ENCODE measurements at regions not wholly inside any gene's neighbourhood (a gene's known extent, or its start where the extent isn't known, plus 50 kb on each side); places are given as distances from the start of the nearest gene placed in this dataset.

- Histone ChIP-seq H3K9me3 (replicated peaks; ENCODE audit: control insufficient read depth, insufficient read depth, low read length) (no peaks in the 10 kb centered on the region), H3K79me2 (ENCODE audit: control insufficient read depth, insufficient read depth, low read length) (no peaks in the 10 kb centered on the region), H3K27ac (ENCODE audit: control insufficient read depth, insufficient read depth) (no peak overlapping the region), H3K4me3 (no peak overlapping the region), H3K27me3 (replicated peaks in 1 of 2; ENCODE audit: control insufficient read depth in 2 of 2, insufficient read depth in 2 of 2, low read length in 1 of 2) (no peaks in the 10 kb centered on the region), H4K20me1 (ENCODE audit: control insufficient read depth, insufficient read depth) (no peaks in the 10 kb centered on the region), H2AFZ (ENCODE audit: control insufficient read depth, low read depth, low read length) (no peak overlapping the region), H3K36me3 (ENCODE audit: control insufficient read depth in 2 of 2, insufficient read depth in 2 of 2, low read length in 1 of 2) (no peaks in the 10 kb centered on the region), H3K4me1 (ENCODE audit: control insufficient read depth, insufficient read depth, low read length) (no peaks in the 10 kb centered on the region), H3K9ac (ENCODE audit: control insufficient read depth, insufficient read depth, low read length) (no peak overlapping the region), H3K4me2 (ENCODE audit: control insufficient read depth, insufficient read depth) (no peak overlapping the region)
- intact Hi-C loops (cut with micrococcal nuclease; ENCODE audit: unreplicated experiment) (no loop called here), in situ Hi-C loops (cut with MboI) (no loop called here)
- ATAC-seq (no peak), FAIRE-seq (no peak), DNase-seq (ENCODE audit: low read depth, low spot score) (no peak)
- POLR2A ChIA-PET = no interaction called here
- 39% methylated on average over 4 of the region's 5 CpGs for WGBS (ENCODE audit: insufficient coverage, insufficient replicate concordance, low lambda C conversion rate, missing lambda C conversion rate)
- CTCF ChIA-PET = no interaction called here
- BruUV-seq (replicated peaks) = no TSS peak
- TF ChIP-seq ETV6 (conservative IDR thresholded peaks at IDR 0.05 in 1 of 2, IDR thresholded peaks at IDR 0.05 in 1 of 2; ENCODE audit: borderline replicate concordance in 1 of 2, low read depth in 1 of 2) (no peak), GABPA (IDR thresholded peaks at IDR 0.05; ENCODE audit: low read depth) (no peak)
- SMC1A ChIA-PET (ENCODE audit: uncharacterized antibody, unreplicated experiment) = no interaction called here
- RAD21 ChIA-PET (ENCODE audit: unreplicated experiment) = no interaction called here
Measured at GRCh38 chr6:51027283-51028065, 208.8 kb downstream of the TFAP2B start.

DNA sequence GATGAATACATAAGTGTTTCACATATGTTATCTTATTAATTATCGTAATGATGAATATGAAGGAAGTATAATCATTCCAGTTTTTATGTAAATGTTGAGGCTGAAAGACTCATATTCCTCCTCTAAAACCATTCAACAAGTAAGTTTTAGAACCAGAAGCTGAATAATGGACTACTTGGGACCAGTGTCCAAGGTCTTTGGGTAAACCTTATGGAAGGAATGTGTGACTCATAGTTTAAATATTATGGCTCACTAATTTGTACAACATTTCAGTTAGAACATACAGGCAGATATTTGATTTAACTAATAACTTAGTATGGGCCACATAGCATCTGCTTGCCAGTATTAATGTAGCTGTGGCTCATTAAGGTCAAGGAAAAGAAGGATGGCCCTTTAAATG, 209.6 kb downstream of the TFAP2B start:
- ChIA-PET POLR2A (no interaction called here), CTCF (no interaction called here), RAD21 (ENCODE audit: unreplicated experiment) (no interaction called here), SMC1A (ENCODE audit: uncharacterized antibody, unreplicated experiment) (no interaction called here)
- Histone ChIP-seq H2AFZ (ENCODE audit: control insufficient read depth, low read depth, low read length) (no peak overlapping the region), H3K27me3 (replicated peaks in 1 of 2; ENCODE audit: control insufficient read depth in 2 of 2, insufficient read depth in 2 of 2, low read length in 1 of 2) (no peaks in the 10 kb centered on the region), H3K4me1 (ENCODE audit: control insufficient read depth, insufficient read depth, low read length) (no peaks in the 10 kb centered on the region), H4K20me1 (ENCODE audit: control insufficient read depth, insufficient read depth) (no peaks in the 10 kb centered on the region), H3K79me2 (ENCODE audit: control insufficient read depth, insufficient read depth, low read length) (no peaks in the 10 kb centered on the region), H3K27ac (ENCODE audit: control insufficient read depth, insufficient read depth) (no peak overlapping the region), H3K36me3 (ENCODE audit: control insufficient read depth in 2 of 2, insufficient read depth in 2 of 2, low read length in 1 of 2) (no peaks in the 10 kb centered on the region), H3K4me2 (ENCODE audit: control insufficient read depth, insufficient read depth) (no peak overlapping the region), H3K9me3 (replicated peaks; ENCODE audit: control insufficient read depth, insufficient read depth, low read length) (no peaks in the 10 kb centered on the region), H3K9ac (ENCODE audit: control insufficient read depth, insufficient read depth, low read length) (no peak overlapping the region), H3K4me3 (no peak overlapping the region)
- FAIRE-seq (no peak), ATAC-seq (no peak), DNase-seq (ENCODE audit: low read depth, low spot score) (no peak)
- 0% methylated on average over 1 of the region's 1 CpG for WGBS (ENCODE audit: insufficient coverage, insufficient replicate concordance, low lambda C conversion rate, missing lambda C conversion rate)
- in situ Hi-C loops (cut with MboI) = no loop called here
- no peak for TF ChIP-seq RCOR1 (conservative IDR thresholded peaks at IDR 0.05; ENCODE audit: low read depth, low read length)
- no peak for TF ChIP-seq ATF7 (IDR thresholded peaks at IDR 0.05; ENCODE audit: low read depth)
- TF ChIP-seq LARP7 (IDR thresholded peaks at IDR 0.05) = no peak
- TF ChIP-seq FOXK2 (IDR thresholded peaks at IDR 0.05) = no peak
- no peak for TF ChIP-seq CEBPB (IDR thresholded peaks at IDR 0.05; ENCODE audit: borderline replicate concordance in 1 of 2, low read depth in 2 of 2, low read length in 2 of 2)
- TF ChIP-seq WRNIP1 (IDR thresholded peaks at IDR 0.05; ENCODE audit: borderline replicate concordance, low read depth, low read length) = no peak
- no peak for TF ChIP-seq CREM (IDR thresholded peaks at IDR 0.05; ENCODE audit: low read depth)
- TF ChIP-seq SMC3 (IDR thresholded peaks at IDR 0.05; ENCODE audit: borderline replicate concordance, low read length) = no peak
- intact Hi-C loops (cut with micrococcal nuclease; ENCODE audit: unreplicated experiment) = no loop called here
- BruUV-seq (replicated peaks) = no TSS peak

Data from GM12878 (cell line).